Mesothelial cell of epicardium (in vitro differentiated cells): ENCODE measurements at regions not wholly inside any gene's neighbourhood (a gene's known extent, or its start where the extent isn't known, plus 50 kb on each side); places are given as distances from the start of the nearest gene placed in this dataset.

Source experiments
- DNase-seq, 2 experiments: peaks; one replicate each; pipeline ENCODE4 v3.0.0; 2021; ENCODE audit warnings: low spot score in 2 of 2; ENCODE audit not compliant: unreplicated experiment in 2 of 2
- H3K27ac Mint-ChIP-seq: 2 replicates; pipeline ENCODE4 v1.8.0; 2021; ENCODE audit warnings: mixed read lengths
- H3K27me3 Mint-ChIP-seq: 2 replicates; pipeline ENCODE4 v1.8.0; 2021; ENCODE audit warnings: low read depth, mixed read lengths
- H3K36me3 Mint-ChIP-seq: 2 replicates; pipeline ENCODE4 v1.8.0; 2021; ENCODE audit warnings: mixed read lengths
- H3K4me1 Mint-ChIP-seq: 2 replicates; pipeline ENCODE4 v1.8.0; 2021; ENCODE audit warnings: mixed read lengths
- H3K4me3 Mint-ChIP-seq: 2 replicates; pipeline ENCODE4 v1.8.0; 2021; ENCODE audit warnings: mild to moderate bottlenecking, moderate library complexity, mixed read lengths
- H3K9me3 Mint-ChIP-seq: 2 replicates; pipeline ENCODE4 v1.8.0; 2021; ENCODE audit warnings: mixed read lengths
- TF ChIP-seq, protein P1 (sequence below): fragments of 200-600 bp; sonication (generic); IDR thresholded peaks from one replicate; pipeline ENCODE4 v1.5.0; 2021; ENCODE audit warnings: antibody characterized with exemption; ENCODE audit not compliant: unreplicated experiment

DNA sequence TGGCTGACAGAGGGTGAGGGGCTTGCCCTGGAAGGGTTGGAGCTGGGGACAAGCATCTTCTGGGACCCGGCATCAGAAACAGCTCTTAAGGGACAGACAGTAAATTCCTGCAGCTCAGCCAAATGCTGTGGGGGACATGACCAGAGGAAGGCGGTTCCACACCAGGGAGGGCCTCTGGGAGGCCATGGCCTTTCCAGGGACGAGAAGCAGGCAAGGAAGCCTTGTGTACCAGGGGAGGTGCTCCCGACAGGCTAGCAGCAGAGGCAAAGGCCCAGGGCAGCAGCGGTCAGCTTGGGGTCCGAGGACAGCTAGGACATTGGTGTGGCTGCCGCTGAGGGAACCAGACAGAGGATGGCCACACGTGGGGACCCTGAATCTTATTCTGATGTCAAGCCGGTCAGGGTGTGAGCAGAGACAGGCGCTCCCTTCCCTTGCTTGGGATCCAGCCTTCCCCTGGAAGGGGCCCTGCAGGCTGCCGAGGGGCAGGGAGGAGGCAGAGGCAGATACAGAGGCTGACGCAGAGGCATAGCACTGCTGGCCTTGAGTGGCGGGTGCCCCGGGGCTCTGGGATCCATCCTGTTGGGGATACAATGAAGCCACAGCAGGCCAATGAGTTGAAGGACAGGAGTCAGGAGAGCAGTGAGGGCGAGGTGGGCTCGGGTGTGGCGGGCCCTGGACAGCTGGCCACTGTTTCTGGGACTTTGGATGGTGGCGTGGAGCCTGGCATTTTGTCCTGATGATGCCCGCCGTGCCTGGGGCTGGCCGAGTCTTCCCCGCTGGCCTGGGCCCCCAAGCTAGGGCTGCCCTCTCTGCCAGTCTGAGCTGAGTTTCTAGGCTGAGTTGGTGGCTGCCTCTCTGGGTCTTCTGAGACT, 64.1 kb upstream of the GPC1 start:
- no peaks in the 10 kb centered on the region for H3K36me3 Mint-ChIP-seq
- no peak overlapping the region for H3K4me3 Mint-ChIP-seq
- no peak for DNase-seq
- TF ChIP-seq, protein P1, sequence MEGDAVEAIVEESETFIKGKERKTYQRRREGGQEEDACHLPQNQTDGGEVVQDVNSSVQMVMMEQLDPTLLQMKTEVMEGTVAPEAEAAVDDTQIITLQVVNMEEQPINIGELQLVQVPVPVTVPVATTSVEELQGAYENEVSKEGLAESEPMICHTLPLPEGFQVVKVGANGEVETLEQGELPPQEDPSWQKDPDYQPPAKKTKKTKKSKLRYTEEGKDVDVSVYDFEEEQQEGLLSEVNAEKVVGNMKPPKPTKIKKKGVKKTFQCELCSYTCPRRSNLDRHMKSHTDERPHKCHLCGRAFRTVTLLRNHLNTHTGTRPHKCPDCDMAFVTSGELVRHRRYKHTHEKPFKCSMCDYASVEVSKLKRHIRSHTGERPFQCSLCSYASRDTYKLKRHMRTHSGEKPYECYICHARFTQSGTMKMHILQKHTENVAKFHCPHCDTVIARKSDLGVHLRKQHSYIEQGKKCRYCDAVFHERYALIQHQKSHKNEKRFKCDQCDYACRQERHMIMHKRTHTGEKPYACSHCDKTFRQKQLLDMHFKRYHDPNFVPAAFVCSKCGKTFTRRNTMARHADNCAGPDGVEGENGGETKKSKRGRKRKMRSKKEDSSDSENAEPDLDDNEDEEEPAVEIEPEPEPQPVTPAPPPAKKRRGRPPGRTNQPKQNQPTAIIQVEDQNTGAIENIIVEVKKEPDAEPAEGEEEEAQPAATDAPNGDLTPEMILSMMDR = no peak
- peaks cover 31% of the 10 kb centered on the region for H3K4me1 Mint-ChIP-seq
- no peaks in the 10 kb centered on the region for H3K27me3 Mint-ChIP-seq
- peak overlapping the region; percentile 73 for H3K27ac Mint-ChIP-seq
- H3K9me3 Mint-ChIP-seq = no peaks in the 10 kb centered on the region

DNA sequence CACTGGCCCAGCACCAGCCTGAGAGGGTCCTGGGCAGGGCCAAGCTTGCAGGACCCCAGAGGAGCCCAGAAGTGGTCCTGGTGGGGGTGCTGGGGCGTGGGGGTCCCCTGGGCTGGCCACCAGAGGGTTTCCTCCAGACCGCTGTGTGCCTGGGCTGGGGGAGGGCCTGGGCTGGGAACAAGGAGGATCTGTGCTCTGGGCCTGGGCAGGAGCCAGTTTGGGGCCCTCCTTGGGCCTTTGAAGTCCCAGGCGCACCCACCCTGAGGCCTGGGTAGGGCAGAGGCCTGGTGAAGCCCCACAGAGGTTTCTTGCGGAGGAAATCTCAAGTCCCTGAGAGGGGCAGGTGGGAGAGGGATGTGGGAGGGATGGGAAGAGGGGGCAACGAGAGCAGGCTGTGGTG, 63.4 kb upstream of the GPC1 start:
- DNase-seq = no peak
- H3K4me3 Mint-ChIP-seq = no peak overlapping the region
- TF ChIP-seq, protein P1 = no peak
- no peaks in the 10 kb centered on the region for H3K27me3 Mint-ChIP-seq
- no peaks in the 10 kb centered on the region for H3K36me3 Mint-ChIP-seq
- no peaks in the 10 kb centered on the region for H3K9me3 Mint-ChIP-seq
- no peak overlapping the region for H3K27ac Mint-ChIP-seq
- H3K4me1 Mint-ChIP-seq = peaks cover 31% of the 10 kb centered on the region

DNA sequence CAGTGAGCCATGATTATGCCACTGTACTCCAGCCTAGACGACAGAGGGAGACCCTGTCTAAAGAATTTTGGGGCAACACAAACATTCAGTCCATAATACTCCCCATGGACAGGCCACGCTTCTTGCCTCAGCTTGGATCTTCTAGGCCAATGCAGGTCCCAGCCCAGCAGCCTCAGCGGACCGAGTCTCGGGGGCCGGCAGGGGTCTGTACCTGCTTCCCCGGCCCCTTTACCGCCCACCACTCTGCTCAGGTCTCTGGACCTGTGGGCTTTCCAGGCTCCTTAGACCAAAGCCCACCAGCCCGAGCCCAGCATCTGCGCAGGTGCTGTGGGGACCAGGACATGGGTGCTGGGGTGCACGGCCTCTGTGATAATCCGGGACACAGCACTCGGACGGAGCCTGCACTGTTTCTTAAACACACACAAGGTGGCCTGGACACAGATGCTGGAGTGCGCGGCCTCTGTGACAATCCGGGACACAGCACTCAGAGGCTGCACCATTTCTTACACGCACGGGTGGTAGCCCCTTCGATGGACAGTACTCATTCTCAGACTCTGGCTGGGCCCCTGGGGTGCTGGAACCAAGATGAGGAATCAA, 62.1 kb upstream of the GPC1 start:
- Mint-ChIP-seq H3K27ac (peak overlapping the region; percentile 4), H3K27me3 (no peaks in the 10 kb centered on the region), H3K4me1 (peaks cover 31% of the 10 kb centered on the region), H3K36me3 (no peaks in the 10 kb centered on the region), H3K9me3 (no peaks in the 10 kb centered on the region), H3K4me3 (no peak overlapping the region)
- TF ChIP-seq, protein P1 = no peak
- DNase-seq = no peak

DNA sequence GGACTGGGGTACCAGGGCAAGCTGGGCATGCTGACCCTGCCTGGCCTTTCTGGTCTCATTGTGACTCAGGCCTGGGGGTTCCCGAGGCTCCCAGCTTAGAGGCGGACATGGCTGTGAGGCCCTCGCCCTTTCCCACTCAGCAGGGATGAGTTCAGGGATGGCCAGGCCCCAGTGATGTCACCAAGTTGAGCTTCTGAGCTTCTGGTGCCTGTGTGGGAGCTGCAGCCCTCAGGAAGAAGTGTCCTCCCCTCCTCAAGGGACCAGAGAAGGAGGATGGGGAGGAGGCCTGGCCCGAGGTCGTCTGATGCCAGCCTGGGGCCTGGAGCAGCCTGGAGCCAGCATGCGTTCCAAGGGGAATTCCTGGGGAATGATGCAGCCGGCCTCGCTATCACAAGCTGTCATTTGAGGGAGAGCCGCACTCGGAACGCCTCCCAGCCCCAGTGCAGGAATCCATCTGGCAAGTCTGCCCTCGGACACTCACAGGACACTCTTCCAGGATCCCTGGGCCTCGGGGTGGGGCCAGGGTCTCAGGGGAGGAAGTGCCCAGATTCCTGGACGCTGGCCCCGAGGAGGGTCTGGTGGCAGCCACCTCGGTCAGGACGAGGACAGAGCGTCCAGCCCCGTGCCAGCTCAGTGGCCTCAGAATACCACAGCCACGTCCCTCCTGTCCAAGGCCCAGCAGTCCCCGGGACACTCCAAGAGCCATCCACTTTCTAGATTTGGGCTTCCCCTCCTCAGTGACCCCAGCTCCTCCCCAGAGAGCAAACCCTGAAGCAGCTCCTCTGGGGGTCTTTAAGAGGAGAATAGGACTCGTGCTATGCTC, 61.2 kb upstream of the GPC1 start:
- DNase-seq = peak; percentile 46 to 66

DNA sequence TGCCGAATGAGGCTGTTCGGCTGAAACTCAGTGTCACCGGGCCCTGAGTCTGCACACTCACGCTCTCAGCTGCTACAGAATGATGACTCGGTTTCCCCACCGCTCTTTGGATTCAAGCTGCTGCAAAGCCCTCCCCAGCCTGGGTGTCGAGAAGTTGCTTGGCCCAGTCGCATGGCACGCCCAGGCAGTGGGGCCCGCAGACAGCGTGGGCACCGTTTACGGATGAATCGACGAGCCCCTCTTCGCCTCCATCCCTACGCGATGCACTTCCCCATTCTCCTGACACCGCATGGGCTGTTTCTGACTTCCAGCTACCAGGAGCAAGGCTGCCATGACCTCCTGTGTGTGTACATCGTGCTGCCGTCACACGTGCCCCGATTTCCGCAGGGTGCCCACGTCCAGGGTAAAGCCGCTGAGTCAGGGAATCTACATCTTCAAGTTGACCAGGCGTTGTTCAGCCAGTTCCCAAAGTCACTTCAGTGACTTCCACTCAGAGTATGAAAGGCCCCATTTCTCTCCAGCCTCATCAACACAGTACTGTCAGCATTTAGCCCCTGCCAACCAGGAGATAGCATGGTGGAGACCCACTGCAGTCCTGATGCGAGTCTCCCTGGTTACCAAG, 60.3 kb upstream of the GPC1 start:
- no peak for DNase-seq
- H3K27ac Mint-ChIP-seq = no peak overlapping the region
- peaks cover 22% of the 10 kb centered on the region for H3K4me1 Mint-ChIP-seq
- TF ChIP-seq, protein P1 = no peak
- no peaks in the 10 kb centered on the region for H3K27me3 Mint-ChIP-seq
- H3K9me3 Mint-ChIP-seq = peaks cover 4% of the 10 kb centered on the region
- no peaks in the 10 kb centered on the region for H3K36me3 Mint-ChIP-seq
- H3K4me3 Mint-ChIP-seq = no peak overlapping the region

More for the DNA sequence above, 61.2 kb upstream of the GPC1 start:
- H3K4me3 Mint-ChIP-seq = no peak overlapping the region
- H3K36me3 Mint-ChIP-seq = no peaks in the 10 kb centered on the region
- no peaks in the 10 kb centered on the region for H3K27me3 Mint-ChIP-seq
- TF ChIP-seq, protein P1 = no peak
- H3K27ac Mint-ChIP-seq = peak overlapping the region; percentile 86
- no peaks in the 10 kb centered on the region for H3K9me3 Mint-ChIP-seq
- peaks cover 28% of the 10 kb centered on the region for H3K4me1 Mint-ChIP-seq
